Stomach (tissue), 4 donors: ENCODE measurements at regions not wholly inside any gene's neighbourhood (a gene's known extent, or its start where the extent isn't known, plus 50 kb on each side); places are given as distances from the start of the nearest gene placed in this dataset.

ENCODE experiments used
- EP300 ChIP-seq: sonication (generic); formaldehyde crosslinking; IDR thresholded peaks from one replicate; pipeline ENCODE4 v1.6.1; 2017; ENCODE audit warnings: antibody characterized with exemption
- POLR2A ChIP-seq, 4 donors: fragments of 450-650 bp; IDR thresholded peaks; one replicate each; pipeline ENCODE4 v1.6.1; 2016; ENCODE audit warnings: antibody characterized with exemption in 4 of 4, control low read depth in 2 of 4, mild to moderate bottlenecking in 1 of 4, moderate library complexity in 1 of 4
- POLR2AphosphoS5 ChIP-seq, 3 donors: sonication (generic); formaldehyde crosslinking; IDR thresholded peaks; one replicate each; pipeline ENCODE4 v1.6.1; 2016; ENCODE audit warnings: antibody characterized with exemption in 3 of 3
- TF ChIP-seq, protein P1 (sequence below), 7 experiments: fragments of 450-650 bp in 4 of 7; fragments of 200-600 bp in 3 of 7; sonication (generic) in 3 of 7; IDR thresholded peaks; one replicate each; pipeline ENCODE4 v1.5.1; 2016 to 2019; ENCODE audit warnings: antibody characterized with exemption in 7 of 7, control low read depth in 2 of 7, mild to moderate bottlenecking in 1 of 7

- TF ChIP-seq POLR2AphosphoS5 (IDR thresholded peaks at IDR 0.05), result no peak
- no peak for TF ChIP-seq EP300
- TF ChIP-seq POLR2A (IDR thresholded peaks at IDR 0.05), result no peak
- TF ChIP-seq, protein P1, sequence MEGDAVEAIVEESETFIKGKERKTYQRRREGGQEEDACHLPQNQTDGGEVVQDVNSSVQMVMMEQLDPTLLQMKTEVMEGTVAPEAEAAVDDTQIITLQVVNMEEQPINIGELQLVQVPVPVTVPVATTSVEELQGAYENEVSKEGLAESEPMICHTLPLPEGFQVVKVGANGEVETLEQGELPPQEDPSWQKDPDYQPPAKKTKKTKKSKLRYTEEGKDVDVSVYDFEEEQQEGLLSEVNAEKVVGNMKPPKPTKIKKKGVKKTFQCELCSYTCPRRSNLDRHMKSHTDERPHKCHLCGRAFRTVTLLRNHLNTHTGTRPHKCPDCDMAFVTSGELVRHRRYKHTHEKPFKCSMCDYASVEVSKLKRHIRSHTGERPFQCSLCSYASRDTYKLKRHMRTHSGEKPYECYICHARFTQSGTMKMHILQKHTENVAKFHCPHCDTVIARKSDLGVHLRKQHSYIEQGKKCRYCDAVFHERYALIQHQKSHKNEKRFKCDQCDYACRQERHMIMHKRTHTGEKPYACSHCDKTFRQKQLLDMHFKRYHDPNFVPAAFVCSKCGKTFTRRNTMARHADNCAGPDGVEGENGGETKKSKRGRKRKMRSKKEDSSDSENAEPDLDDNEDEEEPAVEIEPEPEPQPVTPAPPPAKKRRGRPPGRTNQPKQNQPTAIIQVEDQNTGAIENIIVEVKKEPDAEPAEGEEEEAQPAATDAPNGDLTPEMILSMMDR (IDR thresholded peaks at IDR 0.05), result no peak
Observed at GRCh38 chr3:166533740-166534139, 696.5 kb upstream of the BCHE start.
